ENCODE measurements at regions not wholly inside any gene's neighbourhood (a gene's known extent, or its start where the extent isn't known, plus 50 kb on each side); places are given as distances from the start of the nearest gene placed in this dataset.
A peak's percentile ranks its signal among the peaks of the same experiment; 100 is the strongest.

DNA sequence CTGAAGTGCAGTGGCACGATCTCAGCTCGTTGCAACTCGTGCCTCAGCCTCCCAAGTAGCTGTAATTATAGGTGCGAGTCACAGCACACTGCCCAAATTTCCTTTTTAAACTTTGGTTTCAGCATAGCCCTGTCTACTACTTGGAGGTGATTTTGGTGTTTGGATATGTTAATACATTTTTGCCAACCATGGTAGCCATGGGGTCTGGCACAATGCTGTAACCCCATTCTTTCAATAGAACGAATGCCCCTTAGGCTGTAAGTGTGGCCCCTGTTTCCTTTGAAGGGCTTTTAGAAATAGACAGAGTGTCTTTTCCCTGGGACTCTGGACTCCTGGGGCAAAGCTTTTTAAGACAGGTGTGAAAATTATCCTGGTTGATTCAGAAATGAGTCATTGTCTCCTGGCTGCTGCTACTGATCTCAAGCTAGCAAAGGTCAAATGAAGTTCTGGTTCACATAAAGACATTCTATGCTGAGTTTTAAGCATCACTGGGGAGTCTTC, 141.1 kb upstream of the RUNX1 start:
- no peaks in the 10 kb centered on the region for H3K79me2 ChIP-seq (ENCODE audit: control insufficient read depth, insufficient read depth, low read length)
- H3K9me3 ChIP-seq (replicated peaks; ENCODE audit: control insufficient read depth, insufficient read depth, low read length), result no peaks in the 10 kb centered on the region
- FAIRE-seq (no peak), DNase-seq (ENCODE audit: low read depth, low spot score) (no peak)
- H3K9me1 ChIP-seq (replicated peaks; ENCODE audit: control insufficient read depth, extremely low read depth, insufficient read depth, low read length), result no peaks in the 10 kb centered on the region
- H3K36me3 ChIP-seq (ENCODE audit: control insufficient read depth in 2 of 2, extremely low read depth in 1 of 2, insufficient read depth in 2 of 2, low read length in 2 of 2), result no peaks in the 10 kb centered on the region
- no TSS peak for BruUV-seq (replicated peaks)
- no peaks in the 10 kb centered on the region for H3K27me3 ChIP-seq (ENCODE audit: control insufficient read depth in 2 of 2, insufficient read depth in 2 of 2, low read length in 2 of 2)
- H3K4me1 ChIP-seq (ENCODE audit: control insufficient read depth, extremely low read depth, insufficient read depth, low read length), result no peaks in the 10 kb centered on the region
- H4K20me1 ChIP-seq (replicated peaks; ENCODE audit: control insufficient read depth, extremely low read depth, insufficient read depth, low read length), result no peaks in the 10 kb centered on the region
- no peak overlapping the region for H3K4me2 ChIP-seq (ENCODE audit: insufficient read depth, low read length)
- H3K27ac ChIP-seq (ENCODE audit: insufficient read depth, low read depth, low read length), result no peak overlapping the region
- no peak overlapping the region for H3K9ac ChIP-seq (replicated peaks; ENCODE audit: extremely low read depth, insufficient read depth, low read length)
- POLR2A ChIA-PET, result interaction anchor here (0.6 kb wide), 1 partner anchor 303 kb away, joined by 3 read pairs; no protein-coding TSS in a partner anchor
- no peak overlapping the region for H3K4me3 ChIP-seq (replicated peaks in 1 of 3; ENCODE audit: insufficient read depth in 1 of 3, low read depth in 1 of 3, low read length in 3 of 3)
- H2AFZ ChIP-seq (ENCODE audit: low read depth, low read length), result no peak overlapping the region
- no peak for TF ChIP-seq EZH2 (IDR thresholded peaks at IDR 0.05; ENCODE audit: borderline replicate concordance, low read depth, low read length, severe bottlenecking)
- no peak for TF ChIP-seq MAX (IDR thresholded peaks at IDR 0.05; ENCODE audit: insufficient read depth, insufficient read length)
- peak; percentile 20 for TF ChIP-seq FOS (IDR thresholded peaks at IDR 0.05; ENCODE audit: borderline replicate concordance, insufficient read depth, low read length)
- TF ChIP-seq JUN (IDR thresholded peaks at IDR 0.05; ENCODE audit: borderline replicate concordance, insufficient read depth, insufficient read length, low read depth), result no peak
- CTCF ChIA-PET, result no interaction called here
- dilution Hi-C loops (cut with MboI; ENCODE audit: extremely low pct_ligation_motif_present, low sequenced_read_pairs), result no loop called here
- intact Hi-C loops (cut with micrococcal nuclease), result no loop called here

- Histone ChIP-seq H3K4me3 (replicated peaks in 1 of 3; ENCODE audit: insufficient read depth in 1 of 3, low read depth in 1 of 3, low read length in 3 of 3) (no peak overlapping the region), H4K20me1 (replicated peaks; ENCODE audit: control insufficient read depth, extremely low read depth, insufficient read depth, low read length) (no peaks in the 10 kb centered on the region), H3K9me1 (replicated peaks; ENCODE audit: control insufficient read depth, extremely low read depth, insufficient read depth, low read length) (no peaks in the 10 kb centered on the region), H3K79me2 (ENCODE audit: control insufficient read depth, insufficient read depth, low read length) (no peaks in the 10 kb centered on the region), H3K4me1 (ENCODE audit: control insufficient read depth, extremely low read depth, insufficient read depth, low read length) (no peaks in the 10 kb centered on the region), H3K4me2 (ENCODE audit: insufficient read depth, low read length) (no peak overlapping the region), H3K27ac (ENCODE audit: insufficient read depth, low read depth, low read length) (no peak overlapping the region), H3K9ac (replicated peaks; ENCODE audit: extremely low read depth, insufficient read depth, low read length) (no peak overlapping the region), H3K36me3 (ENCODE audit: control insufficient read depth in 2 of 2, extremely low read depth in 1 of 2, insufficient read depth in 2 of 2, low read length in 2 of 2) (no peaks in the 10 kb centered on the region), H2AFZ (ENCODE audit: low read depth, low read length) (no peak overlapping the region), H3K27me3 (ENCODE audit: control insufficient read depth in 2 of 2, insufficient read depth in 2 of 2, low read length in 2 of 2) (no peaks in the 10 kb centered on the region), H3K9me3 (replicated peaks; ENCODE audit: control insufficient read depth, insufficient read depth, low read length) (no peaks in the 10 kb centered on the region)
- no peak for FAIRE-seq
- CTCF ChIA-PET, result interaction anchor here (1.1 kb wide), 1 partner anchor 235 kb away, joined by 3 read pairs; no protein-coding TSS in a partner anchor
- no peak for DNase-seq (ENCODE audit: low read depth, low spot score)
- intact Hi-C loops (cut with micrococcal nuclease) (loop anchor here (1.0 kb wide), 1 partner anchor 28 kb away; no protein-coding TSS in a partner anchor), dilution Hi-C loops (cut with MboI; ENCODE audit: extremely low pct_ligation_motif_present, low sequenced_read_pairs) (no loop called here)
- POLR2A ChIA-PET, result no interaction called here
- TF ChIP-seq POLR2A (IDR thresholded peaks at IDR 0.05; ENCODE audit: low read depth, low read length) (no peak), POLR2AphosphoS5 (IDR thresholded peaks at IDR 0.05; ENCODE audit: insufficient read depth, low read depth, low read length) (no peak), CTCF (IDR thresholded peaks at IDR 0.05; ENCODE audit: extremely low read depth in 1 of 2, insufficient read depth in 1 of 2, low read depth in 1 of 2, low read length in 2 of 2) (no peak), EZH2 (IDR thresholded peaks at IDR 0.05; ENCODE audit: borderline replicate concordance, low read depth, low read length, severe bottlenecking) (no peak), MYC (IDR thresholded peaks at IDR 0.05; ENCODE audit: low read depth, low read length) (no peak), MAX (IDR thresholded peaks at IDR 0.05; ENCODE audit: insufficient read depth, insufficient read length) (no peak), FOS (IDR thresholded peaks at IDR 0.05; ENCODE audit: borderline replicate concordance, insufficient read depth, low read length) (no peak), JUN (IDR thresholded peaks at IDR 0.05; ENCODE audit: borderline replicate concordance, insufficient read depth, insufficient read length, low read depth) (no peak), GATA2 (IDR thresholded peaks at IDR 0.05; ENCODE audit: insufficient read depth, insufficient read length, low read depth, low read length) (no peak)
- no TSS peak for BruUV-seq (replicated peaks)
Measured at GRCh38 chr21:35189077-35189863, 140.2 kb upstream of the RUNX1 start.

Measured in endothelial cell of umbilical vein (primary cell).